ENCODE measurements at regions not wholly inside any gene's neighbourhood (a gene's known extent, or its start where the extent isn't known, plus 50 kb on each side); places are given as distances from the start of the nearest gene placed in this dataset.
A peak's percentile ranks its signal among the peaks of the same experiment; 100 is the strongest.

DNA sequence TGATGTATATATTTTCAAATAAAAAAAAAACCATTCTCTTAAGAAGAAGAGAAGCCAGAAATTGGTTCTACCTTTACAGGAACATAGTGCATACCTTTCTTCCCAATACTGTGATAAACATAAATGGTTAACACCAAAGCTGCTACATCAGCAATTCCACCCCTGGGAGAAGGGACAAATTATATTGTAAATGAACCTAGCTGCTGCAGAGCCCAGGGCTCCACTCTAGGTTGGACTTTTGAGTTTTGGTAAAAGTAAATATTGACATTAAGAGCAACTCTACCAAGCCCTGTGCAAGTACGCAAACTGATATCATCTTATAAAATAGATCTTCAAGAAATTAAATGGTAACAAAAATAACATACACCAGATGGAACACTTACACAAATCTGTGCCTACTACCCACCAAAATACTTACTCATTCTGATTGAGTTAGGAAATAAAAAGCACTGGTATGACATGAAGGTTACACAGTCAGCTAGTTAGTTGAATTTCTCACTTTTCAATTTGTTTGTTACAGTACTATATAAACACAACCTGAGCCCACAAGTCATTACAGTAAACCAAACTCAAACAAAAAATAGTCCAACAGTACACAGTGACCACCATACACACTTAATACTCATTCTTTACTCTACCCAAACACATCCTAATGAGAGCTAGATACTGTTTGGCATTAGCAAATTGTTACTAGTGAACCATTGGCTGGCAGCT, 223.3 kb upstream of the HEY2 start:
- TF ChIP-seq CTCF (IDR thresholded peaks at IDR 0.05; ENCODE audit: unreplicated experiment): no peak
- no peaks in the 10 kb centered on the region for H3K27me3 Mint-ChIP-seq (ENCODE audit: low read depth)
- H3K4me3 Mint-ChIP-seq: no peak overlapping the region
- H3K9me3 Mint-ChIP-seq: no peaks in the 10 kb centered on the region
- H3K36me3 Mint-ChIP-seq: no peaks in the 10 kb centered on the region
- DNase-seq (ENCODE audit: low spot score in 2 of 2, unreplicated experiment in 2 of 2): no peak
- H3K4me1 Mint-ChIP-seq: peaks cover 17% of the 10 kb centered on the region
- H3K27ac Mint-ChIP-seq: no peak overlapping the region

GRCh38 chr6:125528621-125529041, 220.8 kb upstream of the HEY2 start:
- H3K27ac Mint-ChIP-seq: peak overlapping the region; percentile 58
- peak overlapping the region; percentile 34 for H3K4me3 Mint-ChIP-seq
- peaks cover 22% of the 10 kb centered on the region for H3K4me1 Mint-ChIP-seq
- TF ChIP-seq CTCF (IDR thresholded peaks at IDR 0.05; ENCODE audit: unreplicated experiment): no peak
- H3K27me3 Mint-ChIP-seq (ENCODE audit: low read depth): peaks cover 2% of the 10 kb centered on the region
- no peaks in the 10 kb centered on the region for H3K36me3 Mint-ChIP-seq
- no peaks in the 10 kb centered on the region for H3K9me3 Mint-ChIP-seq
- DNase-seq (ENCODE audit: low spot score in 2 of 2, unreplicated experiment in 2 of 2): no peak

DNA sequence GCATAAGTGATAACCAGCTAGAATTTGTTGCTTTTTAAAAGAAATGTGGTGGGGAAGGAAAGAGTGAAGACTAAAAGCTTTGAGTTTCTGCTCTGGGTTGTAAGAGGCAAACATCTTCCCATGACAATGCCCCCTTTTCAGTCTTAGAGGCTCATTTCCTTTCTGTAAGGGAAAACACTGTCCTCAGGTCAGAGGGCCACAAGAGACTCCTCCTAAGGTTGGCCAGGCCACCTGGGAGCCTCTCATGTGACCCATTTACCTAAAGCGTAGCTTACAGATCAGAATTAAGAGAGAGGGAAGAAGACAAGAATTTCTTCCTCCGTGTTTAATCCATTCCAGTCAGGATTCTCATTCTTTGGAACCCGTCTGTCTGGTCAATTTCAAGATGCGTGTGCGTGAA, 220.4 kb upstream of the HEY2 start:
- Mint-ChIP-seq H3K4me3 (no peak overlapping the region), H3K9me3 (no peaks in the 10 kb centered on the region), H3K27ac (peak overlapping the region; percentile 70), H3K36me3 (no peaks in the 10 kb centered on the region), H3K4me1 (peaks cover 25% of the 10 kb centered on the region), H3K27me3 (ENCODE audit: low read depth) (peaks cover 2% of the 10 kb centered on the region)
- no peak for DNase-seq (ENCODE audit: low spot score in 2 of 2, unreplicated experiment in 2 of 2)
- TF ChIP-seq CTCF (IDR thresholded peaks at IDR 0.05; ENCODE audit: unreplicated experiment): no peak

GRCh38 chr6:125533710-125534397, 215.6 kb upstream of the HEY2 start:
- peaks cover 10% of the 10 kb centered on the region for H3K27me3 Mint-ChIP-seq (ENCODE audit: low read depth)
- no peaks in the 10 kb centered on the region for H3K9me3 Mint-ChIP-seq
- H3K36me3 Mint-ChIP-seq: no peaks in the 10 kb centered on the region
- H3K4me3 Mint-ChIP-seq: peak overlapping the region; percentile 60
- peak in 1 of 2 experiments; percentile 46 for DNase-seq (ENCODE audit: low spot score in 2 of 2, unreplicated experiment in 2 of 2)
- peak overlapping the region; percentile 64 for H3K27ac Mint-ChIP-seq
- peaks cover 22% of the 10 kb centered on the region for H3K4me1 Mint-ChIP-seq
- TF ChIP-seq CTCF (IDR thresholded peaks at IDR 0.05; ENCODE audit: unreplicated experiment): no peak

DNA sequence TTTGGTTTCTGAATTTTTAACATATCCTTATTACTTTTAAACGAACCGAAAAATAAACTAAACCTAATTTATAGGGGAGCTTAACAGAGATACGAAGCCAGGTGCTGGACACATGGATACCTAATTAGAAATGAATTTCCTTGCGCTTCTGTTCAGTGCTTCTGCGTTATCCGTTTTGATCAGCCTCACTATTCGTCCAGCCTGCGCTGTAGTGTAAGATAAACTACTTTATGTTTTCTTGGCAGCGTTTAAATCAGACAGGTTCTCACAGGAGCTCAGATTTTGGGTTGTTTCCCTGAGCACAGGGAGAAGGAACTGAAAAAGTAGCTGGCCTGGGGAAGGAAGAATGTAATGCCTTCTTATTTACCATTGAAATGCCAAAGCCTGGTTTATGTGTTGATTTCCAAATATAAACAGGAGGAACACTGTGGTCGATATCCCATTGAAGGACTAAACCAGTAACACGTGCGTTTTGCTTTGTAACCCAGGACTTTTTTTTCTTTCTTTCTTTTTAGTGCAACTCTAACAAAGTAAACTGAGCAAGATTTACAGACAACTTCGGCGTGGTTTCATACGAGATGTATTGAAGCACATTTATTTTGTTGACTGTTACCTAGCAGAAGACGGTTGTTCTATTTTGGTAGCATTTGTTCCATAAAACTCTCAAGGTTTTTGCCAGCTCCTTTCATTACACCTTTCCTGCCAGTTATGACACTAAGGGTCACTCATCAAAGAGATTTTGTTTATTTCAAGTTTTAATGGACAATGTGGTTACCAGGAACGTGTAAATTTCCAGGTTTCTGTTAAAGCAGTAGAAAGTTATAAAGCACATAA, 214.8 kb upstream of the HEY2 start:
- H3K27ac Mint-ChIP-seq: no peak overlapping the region
- peak overlapping the region; percentile 60 for H3K4me3 Mint-ChIP-seq

More for the DNA sequence above, 214.8 kb upstream of the HEY2 start:
- Mint-ChIP-seq H3K9me3 (no peaks in the 10 kb centered on the region), H3K4me1 (peaks cover 14% of the 10 kb centered on the region), H3K27me3 (ENCODE audit: low read depth) (peaks cover 10% of the 10 kb centered on the region), H3K36me3 (no peaks in the 10 kb centered on the region)
- DNase-seq (ENCODE audit: low spot score in 2 of 2, unreplicated experiment in 2 of 2): no peak
- TF ChIP-seq CTCF (IDR thresholded peaks at IDR 0.05; ENCODE audit: unreplicated experiment): no peak
